NB4 (cell line): ENCODE measurements at regions not wholly inside any gene's neighbourhood (a gene's known extent, or its start where the extent isn't known, plus 50 kb on each side); places are given as distances from the start of the nearest gene placed in this dataset.

Experiments
- CTCF ChIP-seq: IDR thresholded peaks from one replicate; pipeline ENCODE4 v1.5.1; 2012; ENCODE audit warnings: low read depth, low read length
- POLR2A ChIP-seq: IDR thresholded peaks from 2 replicates; pipeline ENCODE4 v1.6.1; 2011; ENCODE audit warnings: mild to moderate bottlenecking; ENCODE audit not compliant: insufficient read length; ENCODE audit errors: extremely low read depth
- TF ChIP-seq, protein P1 (sequence below): IDR thresholded peaks from 2 replicates; pipeline ENCODE4 v1.6.1; 2011; ENCODE audit warnings: low read depth, low read length

DNA sequence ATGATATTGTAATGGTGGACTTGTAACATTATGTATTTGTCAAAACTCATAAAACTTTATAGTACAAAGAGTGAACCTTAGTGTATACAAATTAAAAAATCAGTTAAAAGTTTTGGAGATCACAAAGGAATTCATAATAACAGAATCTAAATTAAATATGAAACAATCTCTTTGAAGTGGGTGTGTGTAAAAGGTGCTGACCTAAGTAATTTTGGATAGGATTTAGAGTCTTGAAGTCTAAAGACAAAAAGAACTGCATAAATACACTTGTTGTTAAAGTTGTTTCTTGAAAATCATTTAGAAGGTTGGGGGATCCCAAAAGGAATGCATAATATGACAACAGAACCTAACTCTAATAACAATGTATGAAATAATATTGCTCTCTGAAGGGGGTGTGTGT is 295.5 kb downstream of the PRR16 start:
- TF ChIP-seq POLR2A, result no peak
- TF ChIP-seq CTCF, result no peak
- TF ChIP-seq, protein P1, sequence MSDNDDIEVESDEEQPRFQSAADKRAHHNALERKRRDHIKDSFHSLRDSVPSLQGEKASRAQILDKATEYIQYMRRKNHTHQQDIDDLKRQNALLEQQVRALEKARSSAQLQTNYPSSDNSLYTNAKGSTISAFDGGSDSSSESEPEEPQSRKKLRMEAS, result no peak
